GM18517 (cell line): ENCODE measurements at regions not wholly inside any gene's neighbourhood (a gene's known extent, or its start where the extent isn't known, plus 50 kb on each side); places are given as distances from the start of the nearest gene placed in this dataset.

Source experiments
- ATAC-seq: cut with Tn5 transposase; IDR thresholded peaks from one replicate; pipeline ENCODE4 v1.9.1; 2021; ENCODE audit warnings: mild to moderate bottlenecking, moderate library complexity; ENCODE audit not compliant: unreplicated experiment

- no peak for ATAC-seq
These were observed 518.7 kb upstream of the SUCLG2 start for GRCh38 chr3:68173012-68173634.

- no peak for ATAC-seq
These were observed 517.6 kb upstream of the SUCLG2 start for GRCh38 chr3:68172039-68172438.

GRCh38 chr3:68163968-68164367 lies 509.6 kb upstream of the SUCLG2 start:
- ATAC-seq, result no peak

- ATAC-seq, result no peak
These were observed 508.6 kb upstream of the SUCLG2 start for GRCh38 chr3:68163062-68163461.

GRCh38 chr3:68162644-68163043 lies 508.2 kb upstream of the SUCLG2 start:
- ATAC-seq, result no peak

- ATAC-seq, result no peak
These were observed 496.9 kb upstream of the SUCLG2 start for GRCh38 chr3:68151359-68151758.

- ATAC-seq, result no peak
These were observed 494.0 kb upstream of the SUCLG2 start for GRCh38 chr3:68148447-68148846.

- no peak for ATAC-seq
These were observed 488.0 kb upstream of the SUCLG2 start for GRCh38 chr3:68142441-68142840.

GRCh38 chr3:68139897-68140296 lies 485.5 kb upstream of the SUCLG2 start:
- ATAC-seq, result no peak

GRCh38 chr3:68136411-68136810 lies 482.0 kb upstream of the SUCLG2 start:
- no peak for ATAC-seq

GRCh38 chr3:68135067-68135466 lies 480.7 kb upstream of the SUCLG2 start:
- ATAC-seq, result no peak

GRCh38 chr3:68129065-68129464 lies 474.7 kb upstream of the SUCLG2 start:
- ATAC-seq, result no peak

GRCh38 chr3:68123231-68123630 lies 468.8 kb upstream of the SUCLG2 start:
- ATAC-seq, result no peak

GRCh38 chr3:68121287-68121686 lies 466.9 kb upstream of the SUCLG2 start:
- ATAC-seq, result no peak

- ATAC-seq, result no peak
These were observed 462.2 kb upstream of the SUCLG2 start for GRCh38 chr3:68116580-68116979.

GRCh38 chr3:68103811-68104210 lies 449.4 kb upstream of the SUCLG2 start:
- ATAC-seq, result no peak

- ATAC-seq, result no peak
These were observed 436.2 kb upstream of the SUCLG2 start for GRCh38 chr3:68090571-68090970.

- ATAC-seq, result no peak
These were observed 435.2 kb upstream of the SUCLG2 start for GRCh38 chr3:68089572-68090011.

- ATAC-seq, result no peak
These were observed 434.2 kb upstream of the SUCLG2 start for GRCh38 chr3:68088636-68089035.

- no peak for ATAC-seq
These were observed 433.8 kb upstream of the SUCLG2 start for GRCh38 chr3:68088216-68088615.

- no peak for ATAC-seq
These were observed 417.6 kb upstream of the SUCLG2 start for GRCh38 chr3:68072062-68072461.

- ATAC-seq, result no peak
These were observed 415.8 kb upstream of the SUCLG2 start for GRCh38 chr3:68070186-68070585.

GRCh38 chr3:68067314-68067713 lies 412.9 kb upstream of the SUCLG2 start:
- ATAC-seq, result no peak
